Type B pancreatic cell (in vitro differentiated cells): ENCODE measurements at regions not wholly inside any gene's neighbourhood (a gene's known extent, or its start where the extent isn't known, plus 50 kb on each side); places are given as distances from the start of the nearest gene placed in this dataset.

Experiments used
- DNase-seq: peaks from one replicate; pipeline ENCODE4 v3.0.0; 2021; ENCODE audit warnings: mixed read lengths; ENCODE audit not compliant: unreplicated experiment; ENCODE audit errors: extremely low spot score
- H3K27ac Mint-ChIP-seq: 2 replicates; pipeline ENCODE4 v1.8.0; 2021; ENCODE audit warnings: mild to moderate bottlenecking, mixed read lengths
- H3K27me3 Mint-ChIP-seq: 2 replicates; pipeline ENCODE4 v1.8.0; 2021; ENCODE audit warnings: mixed read lengths
- H3K36me3 Mint-ChIP-seq: 2 replicates; pipeline ENCODE4 v1.8.0; 2021; ENCODE audit warnings: mixed read lengths
- H3K4me1 Mint-ChIP-seq: one replicate; pipeline ENCODE4 v1.8.0; 2021; ENCODE audit warnings: mixed read lengths; ENCODE audit not compliant: unreplicated experiment
- H3K4me3 Mint-ChIP-seq: 2 replicates; pipeline ENCODE4 v1.8.0; 2021; ENCODE audit warnings: mild to moderate bottlenecking, mixed read lengths
- H3K9me3 Mint-ChIP-seq: 2 replicates; pipeline ENCODE4 v1.8.0; 2021; ENCODE audit warnings: mixed read lengths
- CTCF ChIP-seq: fragments of 200-600 bp; sonication (generic); conservative IDR thresholded peaks from 2 replicates; pipeline ENCODE4 v1.5.0; 2021; ENCODE audit warnings: antibody characterized with exemption, mild to moderate bottlenecking

- no peaks in the 10 kb centered on the region for H3K9me3 Mint-ChIP-seq
- DNase-seq = no peak
- no peak overlapping the region for H3K4me3 Mint-ChIP-seq
- H3K27ac Mint-ChIP-seq = no peak overlapping the region
- H3K36me3 Mint-ChIP-seq = no peaks in the 10 kb centered on the region
- H3K4me1 Mint-ChIP-seq = no peaks in the 10 kb centered on the region
- H3K27me3 Mint-ChIP-seq = no peaks in the 10 kb centered on the region
- TF ChIP-seq CTCF = no peak
Measured at GRCh38 chr2:77640924-77641323, 118.7 kb upstream of the LRRTM4 start.

GRCh38 chr2:77642339-77642738 lies 120.2 kb upstream of the LRRTM4 start:
- Mint-ChIP-seq H3K27ac (no peak overlapping the region), H3K27me3 (no peaks in the 10 kb centered on the region), H3K9me3 (no peaks in the 10 kb centered on the region), H3K4me3 (no peak overlapping the region), H3K4me1 (no peaks in the 10 kb centered on the region), H3K36me3 (no peaks in the 10 kb centered on the region)
- no peak for DNase-seq
- no peak for TF ChIP-seq CTCF

- TF ChIP-seq CTCF = no peak
- no peak overlapping the region for H3K27ac Mint-ChIP-seq
- no peak overlapping the region for H3K4me3 Mint-ChIP-seq
- no peaks in the 10 kb centered on the region for H3K4me1 Mint-ChIP-seq
- H3K27me3 Mint-ChIP-seq = no peaks in the 10 kb centered on the region
- DNase-seq = no peak
- no peaks in the 10 kb centered on the region for H3K9me3 Mint-ChIP-seq
- H3K36me3 Mint-ChIP-seq = no peaks in the 10 kb centered on the region
Measured at GRCh38 chr2:77649856-77650255, 127.7 kb upstream of the LRRTM4 start.

- Mint-ChIP-seq H3K4me3 (no peak overlapping the region), H3K4me1 (no peaks in the 10 kb centered on the region), H3K27me3 (no peaks in the 10 kb centered on the region), H3K27ac (no peak overlapping the region), H3K36me3 (no peaks in the 10 kb centered on the region), H3K9me3 (no peaks in the 10 kb centered on the region)
- no peak for DNase-seq
- no peak for TF ChIP-seq CTCF
Measured at GRCh38 chr2:77652499-77652898, 130.3 kb upstream of the LRRTM4 start.

- no peaks in the 10 kb centered on the region for H3K9me3 Mint-ChIP-seq
- TF ChIP-seq CTCF = no peak
- no peaks in the 10 kb centered on the region for H3K36me3 Mint-ChIP-seq
- no peak overlapping the region for H3K27ac Mint-ChIP-seq
- no peaks in the 10 kb centered on the region for H3K4me1 Mint-ChIP-seq
- H3K4me3 Mint-ChIP-seq = no peak overlapping the region
- no peak for DNase-seq
- no peaks in the 10 kb centered on the region for H3K27me3 Mint-ChIP-seq
Measured at GRCh38 chr2:77664491-77664890, 142.3 kb upstream of the LRRTM4 start.
